Right lobe of liver (tissue), 6 donors: ENCODE measurements at regions not wholly inside any gene's neighbourhood (a gene's known extent, or its start where the extent isn't known, plus 50 kb on each side); places are given as distances from the start of the nearest gene placed in this dataset.
A peak's percentile ranks its signal among the peaks of the same experiment; 100 is the strongest.

Experiments used
- ATAC-seq, 4 donors: fragments of 200-7000 bp; cut with Tn5 transposase; one replicate each; pipeline ENCODE4 v1.9.1; 2020; ENCODE audit warnings: mild to moderate bottlenecking in 4 of 4, moderate library complexity in 4 of 4
- DNase-seq, 3 donors: peaks; one replicate each; pipeline ENCODE4 v3.0.0-alpha.2; 2020
- H3K27ac ChIP-seq, 3 donors: fragments of 200-600 bp; one replicate each; pipeline ENCODE4 v1.8.0; 2022
- H3K27me3 ChIP-seq, 2 donors: fragments of 200-600 bp; one replicate each; pipeline ENCODE4 v1.8.0; 2022
- H3K36me3 ChIP-seq, 4 donors: fragments of 200-600 bp; sonication (generic) in 1 of 4; one replicate each; pipeline versions ENCODE4 v1.5.1 to v1.8.0; 2017 to 2022; ENCODE audit warnings: control low read depth in 1 of 4
- H3K4me1 ChIP-seq, 4 donors: fragments of 200-600 bp; sonication (generic) in 1 of 4; one replicate each; pipeline versions ENCODE4 v1.5.1 to v1.8.0; 2017 to 2022; ENCODE audit warnings: control low read depth in 1 of 4
- H3K4me3 ChIP-seq, 3 donors: fragments of 200-600 bp; one replicate each; pipeline ENCODE4 v1.8.0; 2022
- H3K9me3 ChIP-seq, 4 donors: fragments of 200-600 bp; sonication (generic) in 1 of 4; one replicate each; pipeline versions ENCODE4 v1.5.1 to v1.8.0; 2017 to 2022; ENCODE audit warnings: control low read depth in 1 of 4
- CTCF ChIP-seq, 4 donors: fragments of 200-600 bp in 3 of 4; fragments of 450-650 bp in 1 of 4; IDR thresholded peaks; one replicate each; pipeline versions ENCODE4 v1.5.1 to v1.8.0; 2016 to 2022; ENCODE audit warnings: antibody characterized with exemption in 4 of 4, mild to moderate bottlenecking in 2 of 4
- POLR2A ChIP-seq: fragments of 450-650 bp; IDR thresholded peaks from one replicate; pipeline ENCODE4 v1.6.1; 2017; ENCODE audit warnings: antibody characterized with exemption, mild to moderate bottlenecking
- WGBS: methylation state at CpG from one replicate; pipeline ENCODE4 v1.1.6; 2018; ENCODE audit warnings: low coverage, low lambda C conversion rate; ENCODE audit not compliant: insufficient coverage; ENCODE audit errors: missing lambda C conversion rate; 5-methylcytosine and 5-hydroxymethylcytosine counted together
- intact Hi-C, 2 donors: fragments of 100-400 bp; cut with DNase I; formaldehyde crosslinking; loops; one replicate each; pipeline versions ENCODE4 v1.11.2 to v1.14.1; 2022
- donor health status: DM: no; HTN: yes; CAD: no.
- donor health status: DM: no; HTN: no; CAD: no.
- donor health status: DM: no; HTN: no; CAD: no.
- donor health status: DM: no; HTN: yes; CAD: no.
- donor health status: DM: no; HTN: yes; CAD: no.

- Histone ChIP-seq H3K36me3 (no peaks in the 10 kb centered on the region), H3K27me3 (no peaks in the 10 kb centered on the region), H3K4me3 (no peak overlapping the region), H3K9me3 (no peaks in the 10 kb centered on the region), H3K27ac (peak overlapping the region; percentile 40 to 79 (median 54)), H3K4me1 (peaks cover 0 to 22% (median 10%) of the 10 kb centered on the region in 4 donors)
- WGBS: 19% methylated on average over 6 of the region's 6 CpGs
- intact Hi-C loops: no loop called here
- ATAC-seq: peak; percentile 91 to 97 (median 93)
- peak; percentile 58 to 90 (median 83) for DNase-seq
- TF ChIP-seq POLR2A: no peak
- TF ChIP-seq CTCF (IDR thresholded peaks at IDR 0.05): no peak
Observed at GRCh38 chr9:81393985-81394811, 295.1 kb downstream of the TLE1 start.

- Histone ChIP-seq H3K4me3 (no peak overlapping the region), H3K4me1 (peaks cover 0 to 22% (median 10%) of the 10 kb centered on the region in 4 donors), H3K9me3 (no peaks in the 10 kb centered on the region), H3K27me3 (no peaks in the 10 kb centered on the region), H3K36me3 (no peaks in the 10 kb centered on the region), H3K27ac (no peak overlapping the region)
- ATAC-seq: no peak
- TF ChIP-seq CTCF (IDR thresholded peaks at IDR 0.05) (no peak), POLR2A (no peak)
- WGBS: 100% methylated on average over 1 of the region's 2 CpGs
- intact Hi-C loops: no loop called here
- no peak for DNase-seq
Observed at GRCh38 chr9:81391457-81391825, 297.9 kb downstream of the TLE1 start.

- H3K36me3 ChIP-seq: no peaks in the 10 kb centered on the region
- peaks cover 0 to 22% (median 10%) of the 10 kb centered on the region in 4 donors for H3K4me1 ChIP-seq
- H3K27me3 ChIP-seq: no peaks in the 10 kb centered on the region
- intact Hi-C loops: no loop called here
- H3K4me3 ChIP-seq: no peak overlapping the region
- H3K27ac ChIP-seq: no peak overlapping the region
- DNase-seq (no peak), ATAC-seq (no peak)
- no peak for TF ChIP-seq POLR2A
- no peak for TF ChIP-seq CTCF (IDR thresholded peaks at IDR 0.05)
- H3K9me3 ChIP-seq: no peaks in the 10 kb centered on the region
- WGBS: 82% methylated on average over 3 of the region's 4 CpGs
Observed at GRCh38 chr9:81390792-81391456, 298.4 kb downstream of the TLE1 start.

GRCh38 chr9:81389569-81389993 lies 299.8 kb downstream of the TLE1 start:
- ATAC-seq (peak in 1 of 4 donors; percentile 35), DNase-seq (no peak)
- TF ChIP-seq POLR2A (no peak), CTCF (IDR thresholded peaks at IDR 0.05) (no peak)
- no peak overlapping the region for H3K27ac ChIP-seq
- peaks cover 0 to 12% (median 6%) of the 10 kb centered on the region in 4 donors for H3K4me1 ChIP-seq
- intact Hi-C loops: no loop called here
- H3K4me3 ChIP-seq: no peak overlapping the region
- H3K9me3 ChIP-seq: no peaks in the 10 kb centered on the region
- no peaks in the 10 kb centered on the region for H3K36me3 ChIP-seq
- 58% methylated on average over 6 of the region's 6 CpGs for WGBS
- H3K27me3 ChIP-seq: no peaks in the 10 kb centered on the region
